ENCODE measurements at regions not wholly inside any gene's neighbourhood (a gene's known extent, or its start where the extent isn't known, plus 50 kb on each side); places are given as distances from the start of the nearest gene placed in this dataset.

DNA sequence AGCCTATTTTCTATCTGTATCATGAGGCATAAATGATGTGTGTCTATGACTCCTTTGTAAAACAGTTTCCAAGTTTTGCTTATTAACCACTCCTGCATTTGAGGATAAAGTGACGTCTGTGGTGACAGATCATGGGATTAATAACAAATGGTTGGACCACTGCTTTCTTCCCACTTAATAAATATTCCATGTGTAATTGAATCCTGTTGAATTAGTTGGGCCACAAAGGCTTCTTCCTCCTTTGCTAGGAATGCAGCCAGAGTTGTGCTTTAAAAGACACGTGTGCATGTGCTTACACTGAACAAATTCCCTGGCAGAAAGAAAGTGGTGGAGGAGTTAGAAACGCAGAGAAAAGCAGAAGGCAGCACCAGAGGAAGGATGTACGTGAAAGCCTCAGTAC, 150.2 kb downstream of the ACTBL2 start:
- TF ChIP-seq EZH2phosphoT487 (IDR thresholded peaks at IDR 0.05; ENCODE audit: low read depth): no peak
- TF ChIP-seq CTCF (IDR thresholded peaks at IDR 0.05; ENCODE audit: low read depth, low read length): no peak
